Bronchial epithelial cell (primary cell): ENCODE measurements at regions not wholly inside any gene's neighbourhood (a gene's known extent, or its start where the extent isn't known, plus 50 kb on each side); places are given as distances from the start of the nearest gene placed in this dataset.

Experiments
- DNase-seq: peaks from one replicate; pipeline ENCODE4 v3.0.0-alpha.2; 2010; ENCODE audit warnings: low read depth
- FAIRE-seq: peaks from 2 replicates; lab custom pipeline; 2011; peaks lifted over from hg19 to GRCh38; lab: Jason Lieb, UNC
- H3K27me3 ChIP-seq: 2 replicates; pipeline ENCODE4 v1.5.1; 2011; ENCODE audit warnings: low read length; ENCODE audit not compliant: control insufficient read depth, insufficient read depth
- H3K36me3 ChIP-seq: 2 replicates; pipeline ENCODE4 v1.5.1; 2011; ENCODE audit warnings: low read length; ENCODE audit not compliant: control insufficient read depth, insufficient read depth
- H3K4me3 ChIP-seq: 2 replicates; pipeline ENCODE4 v1.5.1; 2011; ENCODE audit warnings: mild to moderate bottlenecking, low read depth, low read length, control low read depth
- TF ChIP-seq, protein P1 (sequence below): IDR thresholded peaks from 2 replicates; pipeline ENCODE4 v1.5.1; 2011; ENCODE audit warnings: mild to moderate bottlenecking, moderate library complexity, low read length, control low read depth, inconsistent platforms; ENCODE audit not compliant: insufficient read depth, severe bottlenecking

DNA sequence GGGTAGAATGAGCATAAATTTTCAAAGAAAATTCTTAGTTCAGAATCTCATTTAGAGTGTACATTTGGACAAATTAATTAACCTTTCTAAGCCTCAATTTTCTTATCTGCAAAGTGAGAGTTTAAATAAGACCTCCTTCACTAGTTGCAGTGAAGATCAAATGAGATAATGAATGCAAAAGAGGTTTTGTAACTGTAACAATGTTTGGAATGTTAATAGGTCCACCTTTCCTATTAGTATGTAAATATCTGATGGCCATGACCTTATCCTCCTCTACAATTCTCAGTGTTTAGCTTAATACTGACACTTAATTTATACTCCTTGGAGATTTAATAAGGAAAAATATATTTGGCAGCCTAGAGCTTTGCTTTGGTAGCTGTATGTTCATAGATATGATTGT, 138.8 kb downstream of the GABRG1 start:
- no peak for FAIRE-seq
- no peaks in the 10 kb centered on the region for H3K36me3 ChIP-seq

DNA sequence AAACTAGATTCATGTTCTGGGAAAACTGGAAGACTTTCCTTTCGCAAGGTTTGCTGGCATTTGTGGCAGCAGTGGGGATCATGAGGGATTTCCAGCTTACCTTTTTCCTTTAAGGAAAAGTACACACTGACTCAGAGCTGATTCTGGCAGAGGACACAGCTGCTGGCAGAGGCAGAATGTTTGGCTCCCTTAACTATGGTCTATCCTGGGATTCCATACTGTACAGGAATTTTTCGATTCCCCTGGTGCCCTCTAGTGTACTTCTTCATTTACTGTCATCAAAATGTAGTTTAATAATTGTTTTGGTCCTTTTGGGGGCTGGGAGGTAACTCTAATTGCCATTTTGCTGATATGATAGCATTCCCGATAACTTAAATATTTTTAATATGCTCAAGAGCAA, 152.7 kb downstream of the GABRG1 start:
- no peak overlapping the region for H3K4me3 ChIP-seq
- no peaks in the 10 kb centered on the region for H3K27me3 ChIP-seq
- TF ChIP-seq, protein P1, sequence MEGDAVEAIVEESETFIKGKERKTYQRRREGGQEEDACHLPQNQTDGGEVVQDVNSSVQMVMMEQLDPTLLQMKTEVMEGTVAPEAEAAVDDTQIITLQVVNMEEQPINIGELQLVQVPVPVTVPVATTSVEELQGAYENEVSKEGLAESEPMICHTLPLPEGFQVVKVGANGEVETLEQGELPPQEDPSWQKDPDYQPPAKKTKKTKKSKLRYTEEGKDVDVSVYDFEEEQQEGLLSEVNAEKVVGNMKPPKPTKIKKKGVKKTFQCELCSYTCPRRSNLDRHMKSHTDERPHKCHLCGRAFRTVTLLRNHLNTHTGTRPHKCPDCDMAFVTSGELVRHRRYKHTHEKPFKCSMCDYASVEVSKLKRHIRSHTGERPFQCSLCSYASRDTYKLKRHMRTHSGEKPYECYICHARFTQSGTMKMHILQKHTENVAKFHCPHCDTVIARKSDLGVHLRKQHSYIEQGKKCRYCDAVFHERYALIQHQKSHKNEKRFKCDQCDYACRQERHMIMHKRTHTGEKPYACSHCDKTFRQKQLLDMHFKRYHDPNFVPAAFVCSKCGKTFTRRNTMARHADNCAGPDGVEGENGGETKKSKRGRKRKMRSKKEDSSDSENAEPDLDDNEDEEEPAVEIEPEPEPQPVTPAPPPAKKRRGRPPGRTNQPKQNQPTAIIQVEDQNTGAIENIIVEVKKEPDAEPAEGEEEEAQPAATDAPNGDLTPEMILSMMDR, result no peak
- no peak for FAIRE-seq
- H3K36me3 ChIP-seq, result no peaks in the 10 kb centered on the region
- peak; percentile 20 for DNase-seq

More for the DNA sequence above, 138.8 kb downstream of the GABRG1 start:
- TF ChIP-seq, protein P1, result no peak
- H3K27me3 ChIP-seq, result no peaks in the 10 kb centered on the region
- no peak overlapping the region for H3K4me3 ChIP-seq
- DNase-seq, result no peak

DNA sequence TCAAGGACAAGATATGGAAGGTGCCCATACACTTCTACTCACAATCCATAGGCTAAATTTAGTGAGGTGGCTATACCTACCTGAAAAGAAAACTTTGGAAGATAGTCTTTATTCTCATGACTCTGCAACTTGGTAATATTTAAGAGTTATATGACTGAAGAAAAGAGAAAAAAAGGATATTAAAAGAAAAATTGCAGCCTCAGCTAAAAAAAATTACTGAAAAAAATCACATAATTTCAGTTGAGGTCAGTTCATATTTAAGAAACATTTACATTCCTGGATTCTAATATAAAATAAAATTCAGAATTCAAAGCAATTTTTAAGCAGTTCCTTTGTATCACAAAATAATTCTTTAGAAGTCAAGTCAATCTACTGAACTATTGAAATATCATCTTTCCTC, 166.5 kb downstream of the GABRG1 start:
- no peak for DNase-seq

GRCh38 chr4:45954276-45954675, 169.6 kb downstream of the GABRG1 start:
- Histone ChIP-seq H3K36me3 (no peaks in the 10 kb centered on the region), H3K4me3 (no peak overlapping the region), H3K27me3 (no peaks in the 10 kb centered on the region)
- TF ChIP-seq, protein P1, result no peak
- FAIRE-seq, result no peak
- DNase-seq, result no peak

More for the DNA sequence above, 166.5 kb downstream of the GABRG1 start:
- Histone ChIP-seq H3K36me3 (no peaks in the 10 kb centered on the region), H3K27me3 (no peaks in the 10 kb centered on the region), H3K4me3 (no peak overlapping the region)
- FAIRE-seq, result no peak
- TF ChIP-seq, protein P1, result no peak

DNA sequence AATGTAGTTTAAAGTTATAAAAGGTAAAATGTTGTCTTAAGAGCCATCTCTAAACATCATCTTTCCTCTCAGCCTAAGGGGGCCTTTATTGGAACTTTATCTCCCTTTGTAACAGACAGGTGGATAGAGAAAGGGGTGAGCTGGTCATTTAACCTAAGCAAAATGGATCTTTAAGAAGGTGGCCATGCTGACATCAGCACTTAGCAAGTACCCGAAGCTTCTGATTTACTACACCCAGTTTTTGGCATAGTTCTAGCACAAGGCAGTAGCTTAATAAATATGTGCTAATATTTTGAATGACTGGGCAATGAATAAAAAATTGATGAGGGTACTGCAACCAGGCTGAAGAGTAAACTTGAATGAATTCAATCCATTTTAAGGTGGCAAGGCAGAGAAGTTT, 172.7 kb downstream of the GABRG1 start:
- DNase-seq, result no peak
- FAIRE-seq, result no peak
- H3K27me3 ChIP-seq, result no peaks in the 10 kb centered on the region
- no peak overlapping the region for H3K4me3 ChIP-seq
- TF ChIP-seq, protein P1, result no peak
- H3K36me3 ChIP-seq, result no peaks in the 10 kb centered on the region

DNA sequence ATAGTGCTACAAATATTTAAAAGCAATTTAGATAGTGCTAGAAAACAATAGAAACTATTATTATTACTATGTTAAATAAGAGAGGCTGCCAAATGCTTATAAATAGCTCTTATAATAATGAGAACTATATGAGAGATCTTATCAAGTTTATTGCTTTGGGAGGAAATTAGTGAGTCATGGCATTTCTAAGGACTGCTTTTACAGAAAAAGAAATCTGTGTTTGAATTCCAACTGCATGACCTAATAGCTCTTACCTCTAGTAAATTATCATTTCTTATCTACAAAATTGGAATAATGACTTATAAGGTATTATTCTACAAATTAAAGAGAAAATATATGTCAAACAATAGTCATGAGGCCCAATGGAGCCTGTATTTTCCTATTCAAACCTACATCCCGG, 177.2 kb downstream of the GABRG1 start:
- DNase-seq, result no peak
- no peak overlapping the region for H3K4me3 ChIP-seq
- no peaks in the 10 kb centered on the region for H3K27me3 ChIP-seq
- TF ChIP-seq, protein P1, result no peak
- no peaks in the 10 kb centered on the region for H3K36me3 ChIP-seq
- no peak for FAIRE-seq
